OCI-LY7 (cell line): ENCODE measurements at regions not wholly inside any gene's neighbourhood (a gene's known extent, or its start where the extent isn't known, plus 50 kb on each side); places are given as distances from the start of the nearest gene placed in this dataset.

Source experiments
- CTCF ChIP-seq: fragments of 200-600 bp; sonication (generic); conservative IDR thresholded peaks from 2 replicates; pipeline ENCODE4 v1.5.1; 2014; ENCODE audit warnings: mild to moderate bottlenecking, antibody characterized with exemption, low read length, moderate library complexity, mixed read lengths
- EZH2phosphoT487 ChIP-seq: fragments of 200-600 bp; sonication (generic); IDR thresholded peaks from 2 replicates; pipeline ENCODE4 v1.6.1; 2018; ENCODE audit warnings: low read depth, borderline replicate concordance, mild to moderate bottlenecking, mixed run types, antibody characterized with exemption, low read length, moderate library complexity, mixed read lengths

GRCh38 chr11:119858288-119858687 is 129.3 kb upstream of the NECTIN1 start:
- TF ChIP-seq EZH2phosphoT487 (no peak), CTCF (no peak)
